H1 (cell line): ENCODE measurements at regions not wholly inside any gene's neighbourhood (a gene's known extent, or its start where the extent isn't known, plus 50 kb on each side); places are given as distances from the start of the nearest gene placed in this dataset.

Experiments used
- KDM4A ChIP-seq: IDR thresholded peaks from one replicate; pipeline ENCODE4 v1.7.1; 2012; ENCODE audit warnings: low read depth, mild to moderate bottlenecking, moderate library complexity, low read length, inconsistent platforms; ENCODE audit not compliant: severe bottlenecking
- TAF7 ChIP-seq: optimal IDR thresholded peaks from 2 replicates; pipeline ENCODE3; 2011; ENCODE audit warnings: low read depth, mild to moderate bottlenecking, inconsistent platforms, low read length, moderate library complexity, borderline replicate concordance
- USF2 ChIP-seq: IDR thresholded peaks from 2 replicates; pipeline ENCODE4 v1.6.1; 2011; ENCODE audit warnings: low read length, improper control_type of control experiment

GRCh38 chr12:107998863-107999262, 130.2 kb upstream of the WSCD2 start (continued):
- TF ChIP-seq KDM4A (no peak), TAF7 (no peak), USF2 (no peak)
